HUES48 (cell line): ENCODE measurements at regions not wholly inside any gene's neighbourhood (a gene's known extent, or its start where the extent isn't known, plus 50 kb on each side); places are given as distances from the start of the nearest gene placed in this dataset.
A peak's percentile ranks its signal among the peaks of the same experiment; 100 is the strongest.

Experiments
- H3K27ac ChIP-seq: one replicate; pipeline ENCODE4 v1.7.0; 2013; ENCODE audit warnings: low read depth, low read length, inconsistent platforms
- H3K27me3 ChIP-seq: 2 replicates; pipeline ENCODE4 v1.6.1; 2013; ENCODE audit warnings: mild to moderate bottlenecking, low read length; ENCODE audit not compliant: control insufficient read depth, insufficient read depth
- H3K36me3 ChIP-seq: 2 replicates; pipeline ENCODE4 v1.6.1; 2013; ENCODE audit warnings: low read length; ENCODE audit not compliant: control insufficient read depth, insufficient read depth
- H3K4me1 ChIP-seq: 2 replicates; pipeline ENCODE4 v1.6.1; 2013; ENCODE audit warnings: mild to moderate bottlenecking, low read length; ENCODE audit not compliant: control insufficient read depth, insufficient read depth
- H3K4me3 ChIP-seq: 2 replicates; pipeline ENCODE4 v1.5.1; 2013; ENCODE audit warnings: mild to moderate bottlenecking, low read depth, low read length
- H3K9ac ChIP-seq: 2 replicates; pipeline ENCODE4 v1.6.1; 2013; ENCODE audit warnings: mild to moderate bottlenecking, low read depth, low read length, moderate library complexity
- H3K9me3 ChIP-seq: 2 replicates; pipeline ENCODE4 v1.6.1; 2013; ENCODE audit warnings: low read length; ENCODE audit not compliant: control insufficient read depth, insufficient read depth

GRCh38 chr6:138007014-138007472 lies 100.2 kb downstream of the PERP start:
- Histone ChIP-seq H3K27me3 (no peaks in the 10 kb centered on the region), H3K9me3 (no peaks in the 10 kb centered on the region), H3K27ac (no peak overlapping the region), H3K9ac (no peak overlapping the region), H3K36me3 (no peaks in the 10 kb centered on the region), H3K4me1 (peaks cover 10% of the 10 kb centered on the region), H3K4me3 (no peak overlapping the region)

GRCh38 chr6:138008791-138009190 lies 98.4 kb downstream of the PERP start:
- Histone ChIP-seq H3K4me3 (no peak overlapping the region), H3K27ac (no peak overlapping the region), H3K9me3 (no peaks in the 10 kb centered on the region), H3K27me3 (no peaks in the 10 kb centered on the region), H3K9ac (no peak overlapping the region), H3K36me3 (no peaks in the 10 kb centered on the region), H3K4me1 (peaks cover 10% of the 10 kb centered on the region)

- Histone ChIP-seq H3K27ac (no peak overlapping the region), H3K36me3 (no peaks in the 10 kb centered on the region), H3K9ac (no peak overlapping the region)
Observed at GRCh38 chr6:138011413-138011812, 95.8 kb downstream of the PERP start.

GRCh38 chr6:138012682-138013081 lies 94.5 kb downstream of the PERP start:
- no peaks in the 10 kb centered on the region for H3K36me3 ChIP-seq
- H3K9me3 ChIP-seq: no peaks in the 10 kb centered on the region
- no peaks in the 10 kb centered on the region for H3K27me3 ChIP-seq
- H3K27ac ChIP-seq: no peak overlapping the region
- H3K4me1 ChIP-seq: 0 out of 2 replicates have a peak, but pooled peaks cover 3% of the 10 kb centered on the region
- no peak overlapping the region for H3K4me3 ChIP-seq
- no peak overlapping the region for H3K9ac ChIP-seq

More at GRCh38 chr6:138011413-138011812, 95.8 kb downstream of the PERP start:
- no peaks in the 10 kb centered on the region for H3K27me3 ChIP-seq
- no peak overlapping the region for H3K4me3 ChIP-seq
- H3K9me3 ChIP-seq: no peaks in the 10 kb centered on the region
- H3K4me1 ChIP-seq: no peaks in the 10 kb centered on the region

GRCh38 chr6:138013959-138014358 lies 93.3 kb downstream of the PERP start:
- Histone ChIP-seq H3K4me3 (no peak overlapping the region), H3K36me3 (no peaks in the 10 kb centered on the region), H3K9me3 (no peaks in the 10 kb centered on the region), H3K27me3 (no peaks in the 10 kb centered on the region), H3K9ac (no peak overlapping the region), H3K27ac (no peak overlapping the region), H3K4me1 (0 out of 2 replicates have a peak, but pooled peaks cover 3% of the 10 kb centered on the region)

GRCh38 chr6:138017166-138017757 lies 90.0 kb downstream of the PERP start:
- no peaks in the 10 kb centered on the region for H3K9me3 ChIP-seq
- 0 out of 2 replicates have a peak, but pooled peaks cover 3% of the 10 kb centered on the region for H3K4me1 ChIP-seq
- no peaks in the 10 kb centered on the region for H3K27me3 ChIP-seq
- peak overlapping the region; percentile 36 for H3K27ac ChIP-seq
- H3K4me3 ChIP-seq: no peak overlapping the region
- H3K9ac ChIP-seq: no peak overlapping the region
- no peaks in the 10 kb centered on the region for H3K36me3 ChIP-seq

GRCh38 chr6:138018297-138018696 lies 88.9 kb downstream of the PERP start:
- no peaks in the 10 kb centered on the region for H3K9me3 ChIP-seq
- H3K4me1 ChIP-seq: 0 out of 2 replicates have a peak, but pooled peaks cover 3% of the 10 kb centered on the region
- H3K36me3 ChIP-seq: no peaks in the 10 kb centered on the region
- H3K9ac ChIP-seq: no peak overlapping the region
- H3K4me3 ChIP-seq: no peak overlapping the region
- H3K27me3 ChIP-seq: no peaks in the 10 kb centered on the region
- no peak overlapping the region for H3K27ac ChIP-seq

GRCh38 chr6:138025528-138025978 lies 81.7 kb downstream of the PERP start:
- H3K9me3 ChIP-seq: no peaks in the 10 kb centered on the region
- H3K4me3 ChIP-seq: no peak overlapping the region
- no peaks in the 10 kb centered on the region for H3K4me1 ChIP-seq
- H3K9ac ChIP-seq: no peak overlapping the region
- H3K36me3 ChIP-seq: no peaks in the 10 kb centered on the region
- no peak overlapping the region for H3K27ac ChIP-seq
- no peaks in the 10 kb centered on the region for H3K27me3 ChIP-seq

- Histone ChIP-seq H3K27ac (no peak overlapping the region), H3K9me3 (no peaks in the 10 kb centered on the region), H3K27me3 (no peaks in the 10 kb centered on the region), H3K9ac (no peak overlapping the region), H3K4me1 (no peaks in the 10 kb centered on the region), H3K36me3 (no peaks in the 10 kb centered on the region), H3K4me3 (no peak overlapping the region)
Observed at GRCh38 chr6:138026342-138026741, 80.9 kb downstream of the PERP start.

GRCh38 chr6:138028893-138029292 lies 78.3 kb downstream of the PERP start:
- H3K36me3 ChIP-seq: no peaks in the 10 kb centered on the region
- no peaks in the 10 kb centered on the region for H3K9me3 ChIP-seq
- H3K9ac ChIP-seq: no peak overlapping the region
- H3K27ac ChIP-seq: no peak overlapping the region
- H3K4me3 ChIP-seq: no peak overlapping the region
- H3K4me1 ChIP-seq: no peaks in the 10 kb centered on the region
- no peaks in the 10 kb centered on the region for H3K27me3 ChIP-seq

- H3K36me3 ChIP-seq: no peaks in the 10 kb centered on the region
- H3K27me3 ChIP-seq: no peaks in the 10 kb centered on the region
- H3K4me1 ChIP-seq: no peaks in the 10 kb centered on the region
Observed at GRCh38 chr6:138030872-138031271, 76.3 kb downstream of the PERP start.

More at GRCh38 chr6:138030872-138031271, 76.3 kb downstream of the PERP start:
- Histone ChIP-seq H3K9ac (no peak overlapping the region), H3K27ac (no peak overlapping the region), H3K9me3 (no peaks in the 10 kb centered on the region), H3K4me3 (no peak overlapping the region)
